Neural crest cell (in vitro differentiated cells): ENCODE measurements at regions not wholly inside any gene's neighbourhood (a gene's known extent, or its start where the extent isn't known, plus 50 kb on each side); places are given as distances from the start of the nearest gene placed in this dataset.

ENCODE experiments used
- DNase-seq: peaks from one replicate; pipeline ENCODE4 v3.0.0; 2021; ENCODE audit warnings: low read depth, mixed read lengths, low spot score
- H3K27ac Mint-ChIP-seq: one replicate; pipeline ENCODE4 v1.8.0; 2021; ENCODE audit warnings: mild to moderate bottlenecking, mixed read lengths; ENCODE audit not compliant: unreplicated experiment
- H3K27me3 Mint-ChIP-seq: 2 replicates; pipeline ENCODE4 v1.8.0; 2021; ENCODE audit warnings: low read depth, mild to moderate bottlenecking, mixed read lengths
- H3K36me3 Mint-ChIP-seq: 2 replicates; pipeline ENCODE4 v1.8.0; 2021; ENCODE audit warnings: low read depth, mild to moderate bottlenecking, mixed read lengths
- H3K4me1 Mint-ChIP-seq: 2 replicates; pipeline ENCODE4 v1.8.0; 2021; ENCODE audit warnings: mixed read lengths
- H3K4me3 Mint-ChIP-seq: one replicate; pipeline ENCODE4 v1.8.0; 2021; ENCODE audit warnings: mild to moderate bottlenecking, mixed read lengths
- H3K9me3 Mint-ChIP-seq: 2 replicates; pipeline ENCODE4 v1.8.0; 2021; ENCODE audit warnings: mixed read lengths
- TF ChIP-seq, protein P1 (sequence below): fragments of 200-600 bp; sonication (generic); conservative IDR thresholded peaks from 2 replicates; pipeline ENCODE4 v1.5.0; 2021; ENCODE audit warnings: antibody characterized with exemption, mild to moderate bottlenecking

DNA sequence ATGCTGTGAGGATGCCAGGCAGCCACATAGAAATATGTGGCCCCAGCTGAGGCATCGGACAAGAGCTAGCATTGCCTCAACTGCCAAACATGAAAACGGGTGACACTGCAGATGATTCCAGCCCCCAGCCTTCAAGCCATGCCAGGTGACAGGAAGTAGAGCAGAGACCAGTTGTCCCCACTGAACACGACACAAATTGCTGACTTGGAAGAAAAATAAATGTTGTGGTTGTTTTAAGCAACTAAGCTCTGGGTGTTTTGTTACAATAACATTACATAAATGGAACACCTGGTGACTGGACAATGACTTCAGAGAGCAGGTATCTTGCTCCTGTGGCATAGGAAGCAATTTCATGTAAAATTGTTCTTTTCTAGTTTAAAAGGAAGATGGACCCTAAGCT, 154.2 kb downstream of the KIF4B start:
- no peaks in the 10 kb centered on the region for H3K36me3 Mint-ChIP-seq
- H3K9me3 Mint-ChIP-seq = no peaks in the 10 kb centered on the region
- no peaks in the 10 kb centered on the region for H3K27me3 Mint-ChIP-seq
- H3K4me3 Mint-ChIP-seq = no peak overlapping the region
- no peaks in the 10 kb centered on the region for H3K4me1 Mint-ChIP-seq
- TF ChIP-seq, protein P1, sequence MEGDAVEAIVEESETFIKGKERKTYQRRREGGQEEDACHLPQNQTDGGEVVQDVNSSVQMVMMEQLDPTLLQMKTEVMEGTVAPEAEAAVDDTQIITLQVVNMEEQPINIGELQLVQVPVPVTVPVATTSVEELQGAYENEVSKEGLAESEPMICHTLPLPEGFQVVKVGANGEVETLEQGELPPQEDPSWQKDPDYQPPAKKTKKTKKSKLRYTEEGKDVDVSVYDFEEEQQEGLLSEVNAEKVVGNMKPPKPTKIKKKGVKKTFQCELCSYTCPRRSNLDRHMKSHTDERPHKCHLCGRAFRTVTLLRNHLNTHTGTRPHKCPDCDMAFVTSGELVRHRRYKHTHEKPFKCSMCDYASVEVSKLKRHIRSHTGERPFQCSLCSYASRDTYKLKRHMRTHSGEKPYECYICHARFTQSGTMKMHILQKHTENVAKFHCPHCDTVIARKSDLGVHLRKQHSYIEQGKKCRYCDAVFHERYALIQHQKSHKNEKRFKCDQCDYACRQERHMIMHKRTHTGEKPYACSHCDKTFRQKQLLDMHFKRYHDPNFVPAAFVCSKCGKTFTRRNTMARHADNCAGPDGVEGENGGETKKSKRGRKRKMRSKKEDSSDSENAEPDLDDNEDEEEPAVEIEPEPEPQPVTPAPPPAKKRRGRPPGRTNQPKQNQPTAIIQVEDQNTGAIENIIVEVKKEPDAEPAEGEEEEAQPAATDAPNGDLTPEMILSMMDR = no peak
- no peak for DNase-seq
- no peak overlapping the region for H3K27ac Mint-ChIP-seq

GRCh38 chr5:155181542-155181941, 168.0 kb downstream of the KIF4B start:
- Mint-ChIP-seq H3K9me3 (peaks cover 9% of the 10 kb centered on the region), H3K4me3 (no peak overlapping the region), H3K36me3 (peaks cover 3% of the 10 kb centered on the region), H3K27me3 (peaks cover 8% of the 10 kb centered on the region), H3K27ac (no peak overlapping the region), H3K4me1 (no peaks in the 10 kb centered on the region)
- no peak for DNase-seq
- TF ChIP-seq, protein P1 = no peak

GRCh38 chr5:155189476-155189875, 175.9 kb downstream of the KIF4B start:
- Mint-ChIP-seq H3K4me1 (no peaks in the 10 kb centered on the region), H3K27ac (no peak overlapping the region), H3K36me3 (peaks cover 3% of the 10 kb centered on the region), H3K4me3 (no peak overlapping the region), H3K9me3 (peaks cover 8% of the 10 kb centered on the region), H3K27me3 (peaks cover 11% of the 10 kb centered on the region)
- TF ChIP-seq, protein P1 = no peak
- DNase-seq = no peak

GRCh38 chr5:155189981-155190380, 176.4 kb downstream of the KIF4B start:
- no peak for DNase-seq
- H3K4me1 Mint-ChIP-seq = no peaks in the 10 kb centered on the region
- H3K27me3 Mint-ChIP-seq = peaks cover 11% of the 10 kb centered on the region
- H3K36me3 Mint-ChIP-seq = peaks cover 3% of the 10 kb centered on the region
- no peak overlapping the region for H3K4me3 Mint-ChIP-seq
- peaks cover 8% of the 10 kb centered on the region for H3K9me3 Mint-ChIP-seq
- no peak overlapping the region for H3K27ac Mint-ChIP-seq
- TF ChIP-seq, protein P1 = no peak

DNA sequence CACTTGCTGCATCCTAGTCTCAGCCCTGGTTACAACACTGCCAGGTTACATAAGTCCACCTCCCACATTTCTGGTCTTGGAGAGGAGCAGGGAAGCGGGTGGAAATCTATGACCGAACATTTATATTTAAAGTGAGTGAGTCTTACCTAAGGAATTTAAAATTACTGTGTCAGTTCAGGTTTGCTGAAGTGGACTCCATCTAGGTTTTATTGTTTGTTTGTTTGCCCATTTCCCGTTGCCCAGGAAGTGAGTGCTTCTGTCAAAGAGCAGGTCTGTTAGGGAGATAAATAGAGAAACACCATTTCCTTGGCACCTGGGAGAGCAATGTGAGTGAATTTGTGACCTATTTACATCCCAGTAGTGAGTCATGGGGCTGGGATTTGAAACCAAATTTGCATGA, 179.5 kb downstream of the KIF4B start:
- Mint-ChIP-seq H3K9me3 (peaks cover 2% of the 10 kb centered on the region), H3K4me3 (no peak overlapping the region), H3K36me3 (no peaks in the 10 kb centered on the region), H3K27ac (no peak overlapping the region), H3K27me3 (peaks cover 5% of the 10 kb centered on the region), H3K4me1 (no peaks in the 10 kb centered on the region)
- TF ChIP-seq, protein P1 = no peak
- no peak for DNase-seq
